NCI-H2227 treated with DMSO at 0.1 percent for 48 hours (cell line): ENCODE measurements at regions not wholly inside any gene's neighbourhood (a gene's known extent, or its start where the extent isn't known, plus 50 kb on each side); places are given as distances from the start of the nearest gene placed in this dataset.

Experiments used
- DNase-seq: peaks from one replicate; lab custom pipeline; 2025; lab: John Stamatoyannopoulos, UW

GRCh38 chr6:41451039-41451438 is 95.1 kb upstream of the FOXP4 start:
- DNase-seq, result no peak

GRCh38 chr6:41451515-41452163 is 94.5 kb upstream of the FOXP4 start:
- no peak for DNase-seq

- DNase-seq, result no peak
Measured at GRCh38 chr6:41452763-41453162, 93.4 kb upstream of the FOXP4 start.

- no peak for DNase-seq
Measured at GRCh38 chr6:41453244-41453643, 92.9 kb upstream of the FOXP4 start.

GRCh38 chr6:41454189-41454789 is 91.9 kb upstream of the FOXP4 start:
- no peak for DNase-seq

GRCh38 chr6:41455410-41455809 is 90.8 kb upstream of the FOXP4 start:
- DNase-seq, result no peak

GRCh38 chr6:41455818-41456217 is 90.4 kb upstream of the FOXP4 start:
- no peak for DNase-seq

- DNase-seq, result no peak
Measured at GRCh38 chr6:41457303-41457670, 88.9 kb upstream of the FOXP4 start.

- DNase-seq, result no peak
Measured at GRCh38 chr6:41459738-41460137, 86.4 kb upstream of the FOXP4 start.

GRCh38 chr6:41460742-41461336 is 85.3 kb upstream of the FOXP4 start:
- DNase-seq, result no peak

- no peak for DNase-seq
Measured at GRCh38 chr6:41462033-41462432, 84.1 kb upstream of the FOXP4 start.

GRCh38 chr6:41463062-41463930 is 82.9 kb upstream of the FOXP4 start:
- no peak for DNase-seq

- no peak for DNase-seq
Measured at GRCh38 chr6:41464019-41464418, 82.2 kb upstream of the FOXP4 start.

- DNase-seq, result no peak
Measured at GRCh38 chr6:41464481-41464880, 81.7 kb upstream of the FOXP4 start.

- DNase-seq, result no peak
Measured at GRCh38 chr6:41466437-41466990, 79.7 kb upstream of the FOXP4 start.

- DNase-seq, result no peak
Measured at GRCh38 chr6:41467061-41467460, 79.1 kb upstream of the FOXP4 start.

GRCh38 chr6:41467627-41468404 is 78.4 kb upstream of the FOXP4 start:
- DNase-seq, result no peak

GRCh38 chr6:41469156-41470028 is 76.8 kb upstream of the FOXP4 start:
- DNase-seq, result peak; percentile 55

GRCh38 chr6:41470029-41470330 is 76.2 kb upstream of the FOXP4 start:
- DNase-seq, result peak; percentile 55

- DNase-seq, result no peak
Measured at GRCh38 chr6:41470331-41471063, 75.7 kb upstream of the FOXP4 start.
